Mucosa of stomach (tissue), 1 donor: ENCODE measurements at regions not wholly inside any gene's neighbourhood (a gene's known extent, or its start where the extent isn't known, plus 50 kb on each side); places are given as distances from the start of the nearest gene placed in this dataset.

Experiments
- H3K27me3 ChIP-seq: one replicate; pipeline ENCODE4 v1.7.0; 2013; ENCODE audit warnings: mild to moderate bottlenecking, low read length; ENCODE audit not compliant: control insufficient read depth, insufficient read depth
- H3K36me3 ChIP-seq: one replicate; pipeline ENCODE4 v1.7.0; 2013; ENCODE audit warnings: low read length; ENCODE audit not compliant: control insufficient read depth, insufficient read depth
- H3K4me1 ChIP-seq: one replicate; pipeline ENCODE4 v1.7.0; 2013; ENCODE audit warnings: mild to moderate bottlenecking, low read length; ENCODE audit not compliant: control insufficient read depth, insufficient read depth
- H3K4me3 ChIP-seq: one replicate; pipeline ENCODE4 v1.7.0; 2013; ENCODE audit warnings: low read length
- H3K9ac ChIP-seq: one replicate; pipeline ENCODE4 v1.7.0; 2013; ENCODE audit warnings: mild to moderate bottlenecking, low read length, moderate library complexity
- H3K9me3 ChIP-seq: one replicate; pipeline ENCODE4 v1.7.0; 2013; ENCODE audit warnings: mild to moderate bottlenecking, low read length, moderate library complexity; ENCODE audit not compliant: control insufficient read depth
- donor health status: Pancreatic carcinoma.

DNA sequence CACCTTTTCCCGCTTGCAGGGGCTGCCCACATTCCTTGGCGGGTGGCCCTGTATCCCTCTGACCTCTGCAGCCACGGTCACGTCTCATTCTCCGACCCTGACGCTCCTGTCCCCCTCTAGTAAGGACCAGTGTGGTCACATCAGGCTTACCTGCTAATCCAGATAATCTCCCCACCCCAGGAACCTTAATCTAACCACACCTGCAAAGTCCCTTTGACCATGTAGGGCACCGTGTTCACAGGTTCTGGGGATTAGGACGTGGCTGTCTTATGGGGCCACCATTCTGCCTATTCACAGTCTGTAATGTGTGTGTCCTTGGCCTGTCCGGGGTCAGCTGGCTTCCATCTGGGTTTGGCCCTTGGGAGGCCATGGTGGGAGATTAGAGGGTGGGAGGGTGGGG, 368.9 kb downstream of the AACS start:
- H3K36me3 ChIP-seq = no peaks in the 10 kb centered on the region

DNA sequence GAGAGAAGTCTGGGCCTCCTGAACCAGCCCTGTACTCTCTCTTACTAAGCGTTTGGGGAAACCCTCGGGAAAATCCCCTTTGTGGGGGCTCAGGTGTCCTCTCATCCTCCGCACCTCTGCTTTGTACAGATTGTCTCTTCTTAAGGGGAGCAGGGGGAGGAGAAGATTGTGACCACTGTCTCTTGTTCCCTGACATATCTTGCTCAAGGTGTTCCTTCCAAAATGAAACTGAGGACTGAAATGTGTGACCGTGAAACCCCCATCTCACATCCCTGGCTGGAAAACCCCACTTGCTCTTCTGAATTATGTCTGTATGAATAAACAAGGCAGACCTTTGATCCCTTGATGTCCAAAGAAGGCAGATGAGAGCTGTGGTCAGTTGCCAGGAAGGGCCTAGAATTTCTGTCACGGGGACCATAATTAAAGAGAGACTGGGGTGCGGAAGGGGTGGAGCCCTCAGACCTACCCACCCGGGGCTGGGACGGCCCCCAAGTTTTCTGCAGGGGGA, 369.8 kb downstream of the AACS start:
- Histone ChIP-seq H3K27me3 (no peaks in the 10 kb centered on the region), H3K4me1 (no peaks in the 10 kb centered on the region), H3K9ac (no peak overlapping the region), H3K36me3 (no peaks in the 10 kb centered on the region), H3K9me3 (no peaks in the 10 kb centered on the region), H3K4me3 (no peak overlapping the region)

More for the DNA sequence above, 368.9 kb downstream of the AACS start:
- no peak overlapping the region for H3K4me3 ChIP-seq
- H3K9ac ChIP-seq = no peak overlapping the region
- H3K4me1 ChIP-seq = no peaks in the 10 kb centered on the region
- no peaks in the 10 kb centered on the region for H3K27me3 ChIP-seq
- H3K9me3 ChIP-seq = no peaks in the 10 kb centered on the region

DNA sequence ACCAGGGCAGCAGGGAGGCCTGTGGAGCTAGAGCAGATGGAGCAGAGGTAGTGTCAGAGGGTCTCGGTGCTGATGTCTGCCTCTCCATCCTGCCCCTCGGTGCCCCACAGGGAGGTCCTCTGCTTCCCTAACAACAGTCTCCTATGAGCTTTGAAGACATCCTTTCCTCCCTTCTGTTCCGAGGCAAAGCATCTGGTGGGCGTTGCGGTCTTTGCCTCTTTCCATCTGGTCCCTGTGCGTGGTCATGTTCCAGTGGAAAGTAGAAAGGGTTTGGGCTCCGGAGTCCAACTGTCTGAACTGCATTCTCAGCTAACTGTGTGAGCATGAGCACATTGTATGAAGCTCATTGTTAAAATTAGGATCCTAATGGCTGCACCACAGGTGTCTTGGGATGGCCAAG, 370.6 kb downstream of the AACS start:
- Histone ChIP-seq H3K9me3 (no peaks in the 10 kb centered on the region), H3K4me1 (no peaks in the 10 kb centered on the region), H3K4me3 (no peak overlapping the region), H3K27me3 (no peaks in the 10 kb centered on the region), H3K9ac (no peak overlapping the region), H3K36me3 (no peaks in the 10 kb centered on the region)

DNA sequence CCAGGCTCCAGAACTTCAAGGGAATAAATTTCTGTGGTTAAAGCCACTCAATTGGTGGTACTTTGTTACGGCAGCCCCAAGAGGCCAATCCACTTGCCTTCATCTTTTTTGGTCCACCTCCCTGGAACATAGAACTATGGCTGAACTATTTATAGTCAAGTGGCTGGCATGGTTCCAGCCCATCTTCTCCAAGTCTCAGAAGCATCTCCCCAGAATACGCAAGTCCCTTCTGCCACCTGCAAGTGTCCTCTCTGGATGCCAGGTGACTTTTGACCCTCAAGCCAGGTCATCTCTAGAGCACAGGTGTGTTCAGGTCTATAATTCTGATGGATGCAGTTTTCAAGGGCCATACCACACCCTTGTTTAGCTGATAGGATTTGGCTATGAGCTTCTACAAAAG, 371.5 kb downstream of the AACS start:
- H3K4me3 ChIP-seq = no peak overlapping the region
- H3K27me3 ChIP-seq = no peaks in the 10 kb centered on the region
- H3K9me3 ChIP-seq = no peaks in the 10 kb centered on the region
- H3K36me3 ChIP-seq = no peaks in the 10 kb centered on the region
- H3K4me1 ChIP-seq = no peaks in the 10 kb centered on the region
- no peak overlapping the region for H3K9ac ChIP-seq

DNA sequence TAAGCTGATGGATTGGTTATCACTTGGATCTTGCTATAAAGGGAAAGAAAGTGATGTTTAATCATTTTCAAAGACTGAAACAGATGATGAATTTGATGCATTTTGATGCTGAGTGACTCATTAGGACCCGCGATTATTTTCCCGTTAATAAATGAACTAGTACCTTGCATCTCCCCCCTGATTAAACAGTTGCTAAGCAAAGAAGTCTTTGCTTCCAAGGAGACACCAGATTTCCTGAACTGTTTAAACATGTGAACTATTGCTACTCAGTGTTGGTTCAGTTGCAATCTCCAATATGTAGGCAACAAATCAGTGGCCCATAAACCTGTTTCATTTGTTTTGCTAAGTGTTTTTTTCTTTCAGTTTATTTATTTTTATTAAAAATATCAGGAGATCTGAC, 375.2 kb downstream of the AACS start:
- no peak overlapping the region for H3K4me3 ChIP-seq
- H3K4me1 ChIP-seq = no peaks in the 10 kb centered on the region
- H3K9me3 ChIP-seq = no peaks in the 10 kb centered on the region
- no peaks in the 10 kb centered on the region for H3K36me3 ChIP-seq
- no peaks in the 10 kb centered on the region for H3K27me3 ChIP-seq
- no peak overlapping the region for H3K9ac ChIP-seq

DNA sequence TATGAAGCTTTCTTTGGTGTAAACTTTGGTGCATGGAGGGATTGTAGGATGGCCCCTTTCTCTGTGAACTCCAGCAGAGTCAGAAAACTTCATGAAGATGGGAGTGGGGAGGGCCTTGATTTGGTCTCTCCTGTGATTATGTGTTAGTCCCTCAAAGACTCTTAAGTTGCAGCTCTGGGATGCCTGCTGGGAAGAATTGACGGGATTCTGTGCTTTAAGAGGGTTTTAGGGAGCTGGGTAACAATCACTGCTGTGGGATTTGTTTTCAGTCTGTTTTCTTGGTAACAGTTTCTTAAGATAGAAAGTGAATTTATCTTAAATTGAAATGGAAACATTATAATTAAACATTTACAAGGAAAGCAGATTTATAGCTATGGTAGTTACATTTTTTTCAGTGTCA, 378.1 kb downstream of the AACS start:
- Histone ChIP-seq H3K4me1 (no peaks in the 10 kb centered on the region), H3K9me3 (no peaks in the 10 kb centered on the region), H3K9ac (no peak overlapping the region), H3K36me3 (no peaks in the 10 kb centered on the region), H3K27me3 (no peaks in the 10 kb centered on the region), H3K4me3 (no peak overlapping the region)

DNA sequence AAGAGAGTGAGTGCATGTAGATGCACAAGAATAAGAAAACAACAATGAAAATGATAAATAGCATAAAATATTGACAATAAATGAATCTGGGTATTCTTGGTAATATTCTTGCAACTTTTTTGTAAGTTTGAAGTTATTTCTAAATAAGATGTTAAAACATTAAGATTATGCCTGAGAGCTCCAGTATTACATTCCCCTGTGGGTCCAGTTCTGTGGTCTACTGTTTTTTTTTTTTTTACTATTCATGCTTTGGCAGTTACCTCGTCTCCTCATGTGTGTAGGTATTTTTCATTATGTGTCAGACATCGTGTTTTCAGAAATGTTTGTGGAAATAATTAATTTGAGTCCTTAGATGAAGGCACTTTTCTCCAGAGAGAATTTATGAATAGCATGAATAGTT, 386.2 kb downstream of the AACS start:
- H3K9me3 ChIP-seq = no peaks in the 10 kb centered on the region
- no peaks in the 10 kb centered on the region for H3K4me1 ChIP-seq
- H3K27me3 ChIP-seq = no peaks in the 10 kb centered on the region
- H3K4me3 ChIP-seq = no peak overlapping the region
- no peaks in the 10 kb centered on the region for H3K36me3 ChIP-seq
- H3K9ac ChIP-seq = no peak overlapping the region

DNA sequence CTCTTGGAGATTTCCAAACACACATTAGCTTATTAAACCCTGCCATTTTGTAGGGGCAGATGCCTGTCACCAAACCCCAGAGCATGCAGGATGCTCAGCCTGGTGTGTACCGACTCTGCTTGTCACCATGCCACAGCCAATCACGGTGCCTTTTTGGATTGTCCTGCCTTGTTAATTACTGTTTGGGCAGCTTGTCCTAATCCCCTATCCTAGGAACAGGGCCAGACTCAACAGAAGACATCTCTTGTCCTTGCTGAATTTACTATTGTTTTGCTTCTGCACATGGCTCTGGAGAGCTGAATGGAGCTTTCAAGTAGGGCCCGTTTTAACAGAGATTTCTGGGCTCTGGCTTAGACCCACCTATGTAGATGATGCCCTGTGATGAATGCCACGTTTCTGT, 388.5 kb downstream of the AACS start:
- no peaks in the 10 kb centered on the region for H3K36me3 ChIP-seq
- H3K4me3 ChIP-seq = no peak overlapping the region
- H3K9ac ChIP-seq = no peak overlapping the region
- no peaks in the 10 kb centered on the region for H3K27me3 ChIP-seq
- no peaks in the 10 kb centered on the region for H3K9me3 ChIP-seq
- no peaks in the 10 kb centered on the region for H3K4me1 ChIP-seq

DNA sequence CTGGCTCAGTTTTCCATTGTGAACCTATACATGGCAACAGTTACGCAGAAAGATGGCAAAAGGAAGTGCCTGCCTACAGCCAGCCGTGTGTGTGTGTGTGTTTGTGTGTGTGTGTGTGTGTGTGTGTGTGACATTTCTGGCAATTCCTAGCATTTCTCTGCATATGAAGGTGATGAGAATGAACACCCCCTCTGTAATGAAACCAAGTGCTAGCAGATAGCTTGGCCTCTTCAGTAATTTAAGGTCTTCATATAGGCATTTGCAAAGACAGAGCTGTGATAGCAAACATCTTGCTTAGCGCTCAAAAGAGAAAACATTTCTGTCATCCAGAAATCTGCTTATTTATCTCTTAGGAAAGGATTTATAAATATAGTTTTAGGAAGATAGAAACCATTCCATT, 389.1 kb downstream of the AACS start:
- Histone ChIP-seq H3K9me3 (no peaks in the 10 kb centered on the region), H3K9ac (no peak overlapping the region), H3K4me3 (no peak overlapping the region), H3K36me3 (no peaks in the 10 kb centered on the region), H3K4me1 (no peaks in the 10 kb centered on the region), H3K27me3 (no peaks in the 10 kb centered on the region)

DNA sequence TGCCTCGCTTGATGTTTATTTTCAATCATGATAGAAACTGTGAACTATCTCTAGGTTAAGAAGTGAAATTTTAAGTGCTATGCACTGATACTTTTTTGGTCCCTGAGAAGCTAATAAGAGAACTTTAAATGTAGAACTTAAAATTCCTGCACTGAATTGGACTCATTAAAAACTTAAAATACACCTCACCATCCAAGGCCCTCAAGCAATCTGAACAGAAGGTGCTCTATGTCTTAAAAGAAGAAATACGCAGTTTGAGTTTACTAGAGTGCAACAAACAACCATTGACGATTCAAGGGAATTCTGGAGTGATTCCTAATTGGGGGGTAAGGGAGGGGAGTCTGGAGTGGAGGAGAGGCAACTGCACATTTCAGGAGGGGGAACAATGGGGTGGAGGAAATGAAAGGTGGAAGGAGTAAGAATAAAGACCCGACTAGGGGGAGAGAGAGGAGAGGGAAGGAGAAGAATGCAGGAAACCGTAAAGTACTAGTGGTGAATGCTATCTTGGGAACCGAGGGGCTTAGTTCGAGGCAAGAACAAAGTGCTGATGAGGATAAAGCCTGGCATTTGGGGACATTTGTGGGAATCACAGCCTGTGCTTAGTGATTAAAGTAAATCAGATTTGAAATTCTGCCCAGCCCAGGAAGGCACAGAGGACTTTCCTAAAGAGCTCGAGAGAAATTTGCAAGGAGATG, 389.7 kb downstream of the AACS start:
- Histone ChIP-seq H3K4me3 (no peak overlapping the region), H3K9ac (no peak overlapping the region), H3K9me3 (no peaks in the 10 kb centered on the region), H3K27me3 (no peaks in the 10 kb centered on the region), H3K4me1 (no peaks in the 10 kb centered on the region), H3K36me3 (no peaks in the 10 kb centered on the region)

DNA sequence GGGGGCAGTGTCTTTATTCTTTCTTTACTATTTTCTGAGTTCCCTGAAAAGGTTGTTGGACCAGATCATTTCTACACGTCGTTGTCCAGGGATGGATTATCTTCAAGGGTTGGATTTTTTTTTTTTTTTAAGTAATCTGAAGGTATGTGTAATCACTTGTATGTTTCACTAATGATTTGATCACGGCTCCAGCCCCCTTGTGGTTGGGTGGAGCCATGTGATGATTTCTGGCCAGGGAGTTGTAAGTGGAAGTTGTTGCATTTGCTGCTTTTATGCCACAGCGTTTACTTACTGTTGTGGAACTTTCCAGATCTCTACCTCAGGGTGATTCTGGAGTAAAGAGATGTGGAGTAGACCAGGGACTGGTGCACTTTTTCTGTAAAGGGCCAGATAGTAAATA, 390.3 kb downstream of the AACS start:
- H3K27me3 ChIP-seq = no peaks in the 10 kb centered on the region
- H3K9me3 ChIP-seq = no peaks in the 10 kb centered on the region
- H3K4me3 ChIP-seq = no peak overlapping the region
- H3K36me3 ChIP-seq = no peaks in the 10 kb centered on the region
- H3K4me1 ChIP-seq = no peaks in the 10 kb centered on the region
- no peak overlapping the region for H3K9ac ChIP-seq

DNA sequence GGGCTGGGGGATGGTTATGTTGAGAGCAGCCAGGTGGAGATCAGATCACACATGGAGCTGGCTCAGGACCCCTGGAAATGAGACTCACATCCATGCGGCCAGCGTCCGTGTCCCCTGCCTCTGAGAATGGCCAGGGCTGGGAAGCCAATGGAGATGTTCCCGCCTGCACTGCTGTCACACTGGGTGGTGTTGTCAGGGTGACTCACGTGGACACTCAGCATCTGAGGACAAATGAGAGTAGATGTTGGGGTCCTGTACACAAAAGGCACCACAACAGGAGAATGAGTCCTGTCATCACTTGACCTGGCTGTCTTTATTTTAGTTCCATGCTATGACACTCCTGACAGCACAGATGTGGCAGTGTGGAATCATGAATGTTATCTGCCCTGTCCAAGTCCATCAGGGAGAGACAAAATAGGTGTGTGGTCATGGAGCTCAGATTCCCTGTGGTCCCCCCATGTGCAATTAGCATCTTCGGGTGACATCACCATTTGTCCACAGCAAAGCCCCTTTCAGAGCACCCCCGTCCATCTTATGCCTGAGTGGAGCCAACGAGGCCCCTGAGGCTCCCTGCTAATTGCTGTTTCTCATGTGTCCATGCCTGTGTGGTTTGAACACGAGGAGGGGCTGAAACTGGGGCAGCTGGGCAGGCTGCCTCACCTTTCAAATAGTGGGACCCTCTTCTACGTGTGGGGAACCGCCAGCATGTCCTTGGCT, 393.5 kb downstream of the AACS start:
- H3K4me1 ChIP-seq = no peaks in the 10 kb centered on the region
- H3K27me3 ChIP-seq = no peaks in the 10 kb centered on the region
- H3K4me3 ChIP-seq = no peak overlapping the region
- H3K9ac ChIP-seq = no peak overlapping the region
- no peaks in the 10 kb centered on the region for H3K36me3 ChIP-seq
- H3K9me3 ChIP-seq = no peaks in the 10 kb centered on the region
